ENCODE measurements at regions not wholly inside any gene's neighbourhood (a gene's known extent, or its start where the extent isn't known, plus 50 kb on each side); places are given as distances from the start of the nearest gene placed in this dataset.

- intact Hi-C loops (cut with DNase I): no loop called here
- WGBS, 2 donors: 46 to 53% methylated on average over 3 of the region's 3 CpGs
- TF ChIP-seq CTCF (IDR thresholded peaks at IDR 0.05): no peak
- no peaks in the 10 kb centered on the region for H3K27me3 ChIP-seq
- DNase-seq (no peak), ATAC-seq (no peak)
- H3K27ac ChIP-seq: no peak overlapping the region
- peaks cover 0 to 20% (median 3%) of the 10 kb centered on the region in 9 donors for H3K4me1 ChIP-seq
- no peaks in the 10 kb centered on the region for H3K9me3 ChIP-seq
- H3K36me3 ChIP-seq: no peaks in the 10 kb centered on the region
- no peak overlapping the region for H3K4me3 ChIP-seq
Measured at GRCh38 chr5:134063188-134063820, 51.2 kb upstream of the TCF7 start.

- Histone ChIP-seq H3K27ac (peak overlapping the region in 2 of 10 donors; percentile 62 to 76), H3K27me3 (no peaks in the 10 kb centered on the region), H3K4me1 (peaks cover 0 to 20% (median 3%) of the 10 kb centered on the region in 9 donors), H3K36me3 (no peaks in the 10 kb centered on the region), H3K4me3 (no peak overlapping the region), H3K9me3 (no peaks in the 10 kb centered on the region)
- intact Hi-C loops (cut with DNase I): no loop called here
- ATAC-seq (no peak), DNase-seq (no peak)
- WGBS, 2 donors: 87 to 90% methylated on average over 8 of the region's 8 CpGs
- no peak for TF ChIP-seq CTCF (IDR thresholded peaks at IDR 0.05)
Measured at GRCh38 chr5:134059758-134060495, 54.6 kb upstream of the TCF7 start.

- no peaks in the 10 kb centered on the region for H3K9me3 ChIP-seq
- no peaks in the 10 kb centered on the region for H3K27me3 ChIP-seq
- H3K4me1 ChIP-seq: peaks cover 0 to 17% (median 4%) of the 10 kb centered on the region in 9 donors
- no peak for ATAC-seq
- TF ChIP-seq CTCF (IDR thresholded peaks at IDR 0.05): no peak
- H3K4me3 ChIP-seq: no peak overlapping the region
- intact Hi-C loops (cut with DNase I): no loop called here
- no peak overlapping the region for H3K27ac ChIP-seq
- no peak for DNase-seq
- H3K36me3 ChIP-seq: no peaks in the 10 kb centered on the region
- 90 to 93% methylated on average over 5 of the region's 5 CpGs for WGBS, 2 donors
Measured at GRCh38 chr5:134055015-134055414, 50.2 kb upstream of the VDAC1 start.

Measured in heart right ventricle (tissue), 16 donors.